Suppressor macrophage (primary cell): ENCODE measurements at regions not wholly inside any gene's neighbourhood (a gene's known extent, or its start where the extent isn't known, plus 50 kb on each side); places are given as distances from the start of the nearest gene placed in this dataset.

Experiments
- DNase-seq, 4 experiments: peaks; one replicate each; pipeline ENCODE4 v3.0.0-alpha.2; 2020 to 2022

- DNase-seq: no peak
Measured at GRCh38 chr11:2083411-2083810, 55.8 kb downstream of the IGF2 start.

GRCh38 chr11:2077061-2077802 lies 62.0 kb downstream of the IGF2 start:
- no peak for DNase-seq

DNA sequence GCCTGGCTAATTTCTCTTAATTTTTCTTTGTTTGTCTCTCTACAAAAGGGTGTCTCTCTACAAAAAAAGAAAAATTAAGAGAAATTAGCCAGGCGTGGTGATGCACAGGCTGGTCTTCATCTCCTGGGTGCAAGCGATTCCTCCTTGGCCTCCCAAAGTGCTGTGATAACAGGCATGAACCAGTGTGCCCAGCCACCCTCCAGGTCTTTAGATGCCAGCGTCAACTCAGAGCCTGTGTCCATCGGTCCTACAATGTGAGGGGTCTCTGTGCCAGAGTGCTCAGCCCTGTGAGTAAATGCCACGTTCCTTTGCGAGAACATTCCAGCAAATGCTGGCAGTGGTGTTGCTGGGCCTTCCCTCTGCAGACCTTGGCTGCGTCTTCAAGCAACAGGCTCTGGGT lies 62.7 kb downstream of the IGF2 start:
- no peak for DNase-seq

GRCh38 chr11:2074266-2074825 lies 64.8 kb downstream of the IGF2 start:
- peak in 2 of 4 experiments; percentile 19 to 24 for DNase-seq

GRCh38 chr11:2072551-2073261 lies 66.5 kb downstream of the IGF2 start:
- peak in 2 of 4 experiments; percentile 5 to 9 for DNase-seq

- no peak for DNase-seq
Measured at GRCh38 chr11:2071748-2072385, 67.3 kb downstream of the IGF2 start.
